ENCODE measurements at regions not wholly inside any gene's neighbourhood (a gene's known extent, or its start where the extent isn't known, plus 50 kb on each side); places are given as distances from the start of the nearest gene placed in this dataset.

GRCh38 chr2:184261331-184261730, 337.0 kb upstream of the ZNF804A start:
- Histone ChIP-seq H3K4me2 (no peak overlapping the region), H4K20me1 (ENCODE audit: insufficient read depth) (no peaks in the 10 kb centered on the region), H3F3A (replicated peaks; ENCODE audit: insufficient read depth) (no peaks in the 10 kb centered on the region), H3K9ac (no peak overlapping the region), H3K9me2 (no peaks in the 10 kb centered on the region), H3K4me1 (ENCODE audit: control insufficient read depth in 1 of 2, insufficient read depth in 2 of 2, low read depth in 1 of 2, low read length in 1 of 2) (no peaks in the 10 kb centered on the region), H3K4me3 (ENCODE audit: low read depth in 2 of 2, low read length in 1 of 2) (no peak overlapping the region), H3K9me3 (no peaks in the 10 kb centered on the region), H3K36me3 (replicated peaks in 1 of 2; ENCODE audit: control insufficient read depth in 1 of 2, insufficient read depth in 2 of 2, low read length in 1 of 2) (no peaks in the 10 kb centered on the region), H2AFZ (ENCODE audit: low read depth) (no peak overlapping the region), H3K27me3 (ENCODE audit: insufficient read depth) (no peaks in the 10 kb centered on the region), H3K79me2 (ENCODE audit: insufficient read depth) (no peaks in the 10 kb centered on the region), H3K27ac (ENCODE audit: low read depth in 2 of 2, low read length in 1 of 2) (no peak overlapping the region)
- TF ChIP-seq SIN3A (IDR thresholded peaks at IDR 0.05; ENCODE audit: borderline replicate concordance, low read depth, low read length) (no peak), RCOR1 (IDR thresholded peaks at IDR 0.05; ENCODE audit: low read length) (no peak), TAF1 (IDR thresholded peaks at IDR 0.05; ENCODE audit: borderline replicate concordance, low read depth, low read length) (no peak)
- ChIA-PET CTCF (interaction anchor here (1.3 kb wide), 1 partner anchor 15 kb away, joined by 3 read pairs; no protein-coding TSS in a partner anchor), POLR2A (no interaction called here)
- no peak for DNase-seq

- no peaks in the 10 kb centered on the region for H3K9me2 ChIP-seq
- no peak overlapping the region for H3K27ac ChIP-seq (ENCODE audit: low read depth in 2 of 2, low read length in 1 of 2)
- H3K9me3 ChIP-seq: no peaks in the 10 kb centered on the region
- no peak for DNase-seq
- no peak overlapping the region for H2AFZ ChIP-seq (ENCODE audit: low read depth)
- H3K36me3 ChIP-seq (replicated peaks in 1 of 2; ENCODE audit: control insufficient read depth in 1 of 2, insufficient read depth in 2 of 2, low read length in 1 of 2): no peaks in the 10 kb centered on the region
- H3K79me2 ChIP-seq (ENCODE audit: insufficient read depth): no peaks in the 10 kb centered on the region
- H3K4me3 ChIP-seq (ENCODE audit: low read depth in 2 of 2, low read length in 1 of 2): no peak overlapping the region
- no peaks in the 10 kb centered on the region for H3F3A ChIP-seq (replicated peaks; ENCODE audit: insufficient read depth)
- TF ChIP-seq FOSL2 (IDR thresholded peaks at IDR 0.05; ENCODE audit: borderline replicate concordance, low read depth) (no peak), MAX (IDR thresholded peaks at IDR 0.05; ENCODE audit: low read depth) (no peak), TAF1 (IDR thresholded peaks at IDR 0.05; ENCODE audit: borderline replicate concordance, low read depth, low read length) (no peak)
- POLR2A ChIA-PET: no interaction called here
- WGBS (ENCODE audit: low lambda C conversion rate): 48% methylated on average over 3 of the region's 3 CpGs
- H3K27me3 ChIP-seq (ENCODE audit: insufficient read depth): no peaks in the 10 kb centered on the region
- no peak overlapping the region for H3K4me2 ChIP-seq
- H3K9ac ChIP-seq: no peak overlapping the region
- CTCF ChIA-PET: interaction anchor here (1.3 kb wide), 1 partner anchor 14 kb away, joined by 3 read pairs; no protein-coding TSS in a partner anchor
- H3K4me1 ChIP-seq (ENCODE audit: control insufficient read depth in 1 of 2, insufficient read depth in 2 of 2, low read depth in 1 of 2, low read length in 1 of 2): no peaks in the 10 kb centered on the region
- H4K20me1 ChIP-seq (ENCODE audit: insufficient read depth): no peaks in the 10 kb centered on the region
Measured at GRCh38 chr2:184261818-184262217, 336.5 kb upstream of the ZNF804A start.

GRCh38 chr2:184268900-184269477, 329.3 kb upstream of the ZNF804A start:
- Histone ChIP-seq H3K4me3 (ENCODE audit: low read depth in 2 of 2, low read length in 1 of 2) (no peak overlapping the region), H3K27me3 (ENCODE audit: insufficient read depth) (no peaks in the 10 kb centered on the region), H3K4me2 (no peak overlapping the region), H2AFZ (ENCODE audit: low read depth) (no peak overlapping the region; the same call in 1 of the 2 replicates), H3K79me2 (ENCODE audit: insufficient read depth) (no peaks in the 10 kb centered on the region), H3K27ac (ENCODE audit: low read depth in 2 of 2, low read length in 1 of 2) (no peak overlapping the region), H3K36me3 (replicated peaks in 1 of 2; ENCODE audit: control insufficient read depth in 1 of 2, insufficient read depth in 2 of 2, low read length in 1 of 2) (no peaks in the 10 kb centered on the region), H3K9ac (no peak overlapping the region), H3K4me1 (ENCODE audit: control insufficient read depth in 1 of 2, insufficient read depth in 2 of 2, low read depth in 1 of 2, low read length in 1 of 2) (no peaks in the 10 kb centered on the region), H3K9me3 (no peaks in the 10 kb centered on the region), H4K20me1 (ENCODE audit: insufficient read depth) (no peaks in the 10 kb centered on the region), H3F3A (replicated peaks; ENCODE audit: insufficient read depth) (no peaks in the 10 kb centered on the region), H3K9me2 (no peaks in the 10 kb centered on the region)
- ChIA-PET CTCF (interaction anchor here (1.5 kb wide), 1 partner anchor 14 kb away, joined by 3 read pairs; no protein-coding TSS in a partner anchor), POLR2A (no interaction called here)
- no peak for DNase-seq
- 50% methylated on average over 5 of the region's 5 CpGs for WGBS (ENCODE audit: low lambda C conversion rate)
- TF ChIP-seq RFX5 (IDR thresholded peaks at IDR 0.05; ENCODE audit: low read length) (no peak), EP300 (IDR thresholded peaks at IDR 0.05; ENCODE audit: borderline replicate concordance in 1 of 2, low read depth in 1 of 2, low read length in 1 of 2) (no peak), MEF2A (IDR thresholded peaks at IDR 0.05; ENCODE audit: borderline replicate concordance, low read depth) (no peak), TCF12 (IDR thresholded peaks at IDR 0.05) (no peak), YY1 (IDR thresholded peaks at IDR 0.05; ENCODE audit: low read depth) (no peak), EZH2phosphoT487 (IDR thresholded peaks at IDR 0.05; ENCODE audit: borderline replicate concordance, low read depth) (no peak), MXI1 (IDR thresholded peaks at IDR 0.05; ENCODE audit: low read depth, low read length) (no peak), MAX (IDR thresholded peaks at IDR 0.05; ENCODE audit: low read depth) (no peak), NRF1 (IDR thresholded peaks at IDR 0.05; ENCODE audit: low read depth, low read length) (no peak), RCOR1 (IDR thresholded peaks at IDR 0.05; ENCODE audit: low read length) (no peak), GABPA (IDR thresholded peaks at IDR 0.05; ENCODE audit: low read depth) (no peak), USF2 (IDR thresholded peaks at IDR 0.05; ENCODE audit: borderline replicate concordance, low read depth, low read length) (no peak), FOXJ3 (CRISPR knock-in tag; IDR thresholded peaks at IDR 0.05) (no peak), TEAD4 (IDR thresholded peaks at IDR 0.05; ENCODE audit: borderline replicate concordance, insufficient read depth) (no peak), CTCF (IDR thresholded peaks at IDR 0.05) (no peak)

Measured in SK-N-SH (cell line).